T-helper 1 cell treated with Interleukin-12 subunit alpha and Interleukin-12 subunit beta and Interleukin-4 antibody, amounts not matched to agents 30 μg/mL and 1 μg/mL, for 36 hours (primary cell): ENCODE measurements at regions not wholly inside any gene's neighbourhood (a gene's known extent, or its start where the extent isn't known, plus 50 kb on each side); places are given as distances from the start of the nearest gene placed in this dataset.
A peak's percentile ranks its signal among the peaks of the same experiment; 100 is the strongest.

Source experiments
- H3K27ac Mint-ChIP-seq: one replicate; pipeline ENCODE4 v1.8.0; 2021; ENCODE audit warnings: mild to moderate bottlenecking, mixed read lengths
- H3K27me3 Mint-ChIP-seq: one replicate; pipeline ENCODE4 v1.8.0; 2021; ENCODE audit warnings: low read depth, mixed read lengths
- H3K36me3 Mint-ChIP-seq: one replicate; pipeline ENCODE4 v1.8.0; 2021; ENCODE audit warnings: low read depth, mixed read lengths
- H3K4me1 Mint-ChIP-seq: one replicate; pipeline ENCODE4 v1.8.0; 2021; ENCODE audit warnings: low read depth, mixed read lengths
- H3K4me3 Mint-ChIP-seq: one replicate; pipeline ENCODE4 v1.8.0; 2021; ENCODE audit warnings: mild to moderate bottlenecking, moderate library complexity, mixed read lengths
- H3K9me3 Mint-ChIP-seq: one replicate; pipeline ENCODE4 v1.8.0; 2021; ENCODE audit warnings: mixed read lengths

GRCh38 chr12:87756111-87756510, 273.1 kb downstream of the C12orf50 start:
- H3K27me3 Mint-ChIP-seq = no peaks in the 10 kb centered on the region

GRCh38 chr12:87728931-87729593, 300.1 kb downstream of the C12orf50 start:
- Mint-ChIP-seq H3K27me3 (no peaks in the 10 kb centered on the region), H3K27ac (no peak overlapping the region), H3K9me3 (peaks cover 3% of the 10 kb centered on the region), H3K36me3 (no peaks in the 10 kb centered on the region), H3K4me1 (no peaks in the 10 kb centered on the region), H3K4me3 (no peak overlapping the region)

More at GRCh38 chr12:87756111-87756510, 273.1 kb downstream of the C12orf50 start:
- Mint-ChIP-seq H3K36me3 (no peaks in the 10 kb centered on the region), H3K27ac (no peak overlapping the region), H3K4me1 (no peaks in the 10 kb centered on the region), H3K4me3 (no peak overlapping the region), H3K9me3 (peaks cover 5% of the 10 kb centered on the region)

GRCh38 chr12:87720967-87721366, 308.2 kb downstream of the C12orf50 start:
- Mint-ChIP-seq H3K27ac (no peak overlapping the region), H3K4me3 (no peak overlapping the region), H3K27me3 (no peaks in the 10 kb centered on the region), H3K36me3 (no peaks in the 10 kb centered on the region), H3K4me1 (no peaks in the 10 kb centered on the region), H3K9me3 (peaks cover 3% of the 10 kb centered on the region)

- Mint-ChIP-seq H3K27ac (no peak overlapping the region), H3K9me3 (peaks cover 18% of the 10 kb centered on the region), H3K4me1 (no peaks in the 10 kb centered on the region), H3K36me3 (no peaks in the 10 kb centered on the region), H3K27me3 (no peaks in the 10 kb centered on the region), H3K4me3 (no peak overlapping the region)
Observed at GRCh38 chr12:87704374-87704773, 324.8 kb downstream of the C12orf50 start.

GRCh38 chr12:87690236-87690810, 338.9 kb downstream of the C12orf50 start:
- H3K4me1 Mint-ChIP-seq = no peaks in the 10 kb centered on the region
- H3K9me3 Mint-ChIP-seq = peaks cover 3% of the 10 kb centered on the region
- no peak overlapping the region for H3K4me3 Mint-ChIP-seq
- no peak overlapping the region for H3K27ac Mint-ChIP-seq
- no peaks in the 10 kb centered on the region for H3K27me3 Mint-ChIP-seq
- no peaks in the 10 kb centered on the region for H3K36me3 Mint-ChIP-seq

GRCh38 chr12:87689196-87689595, 340.0 kb downstream of the C12orf50 start:
- no peak overlapping the region for H3K27ac Mint-ChIP-seq
- no peaks in the 10 kb centered on the region for H3K4me1 Mint-ChIP-seq
- H3K36me3 Mint-ChIP-seq = no peaks in the 10 kb centered on the region
- no peak overlapping the region for H3K4me3 Mint-ChIP-seq
- peaks cover 3% of the 10 kb centered on the region for H3K9me3 Mint-ChIP-seq
- no peaks in the 10 kb centered on the region for H3K27me3 Mint-ChIP-seq

GRCh38 chr12:87687362-87687761, 341.8 kb downstream of the C12orf50 start:
- H3K4me3 Mint-ChIP-seq = no peak overlapping the region
- H3K27ac Mint-ChIP-seq = no peak overlapping the region
- H3K4me1 Mint-ChIP-seq = no peaks in the 10 kb centered on the region
- H3K36me3 Mint-ChIP-seq = no peaks in the 10 kb centered on the region
- no peaks in the 10 kb centered on the region for H3K27me3 Mint-ChIP-seq
- no peaks in the 10 kb centered on the region for H3K9me3 Mint-ChIP-seq

- no peaks in the 10 kb centered on the region for H3K9me3 Mint-ChIP-seq
- no peak overlapping the region for H3K4me3 Mint-ChIP-seq
- H3K36me3 Mint-ChIP-seq = no peaks in the 10 kb centered on the region
- no peaks in the 10 kb centered on the region for H3K4me1 Mint-ChIP-seq
- H3K27me3 Mint-ChIP-seq = no peaks in the 10 kb centered on the region
- no peak overlapping the region for H3K27ac Mint-ChIP-seq
Observed at GRCh38 chr12:87685696-87686095, 343.5 kb downstream of the C12orf50 start.

GRCh38 chr12:87679251-87679650, 349.9 kb downstream of the C12orf50 start:
- Mint-ChIP-seq H3K4me1 (no peaks in the 10 kb centered on the region), H3K27ac (no peak overlapping the region), H3K27me3 (no peaks in the 10 kb centered on the region), H3K36me3 (no peaks in the 10 kb centered on the region), H3K4me3 (no peak overlapping the region), H3K9me3 (no peaks in the 10 kb centered on the region)

GRCh38 chr12:87678453-87678852, 350.7 kb downstream of the C12orf50 start:
- H3K4me1 Mint-ChIP-seq = no peaks in the 10 kb centered on the region
- H3K27me3 Mint-ChIP-seq = no peaks in the 10 kb centered on the region
- no peaks in the 10 kb centered on the region for H3K36me3 Mint-ChIP-seq
- no peak overlapping the region for H3K27ac Mint-ChIP-seq
- no peak overlapping the region for H3K4me3 Mint-ChIP-seq
- H3K9me3 Mint-ChIP-seq = no peaks in the 10 kb centered on the region

GRCh38 chr12:87676731-87677130, 352.5 kb downstream of the C12orf50 start:
- Mint-ChIP-seq H3K27me3 (no peaks in the 10 kb centered on the region), H3K27ac (no peak overlapping the region), H3K36me3 (no peaks in the 10 kb centered on the region), H3K4me1 (no peaks in the 10 kb centered on the region), H3K4me3 (no peak overlapping the region), H3K9me3 (no peaks in the 10 kb centered on the region)

- Mint-ChIP-seq H3K36me3 (no peaks in the 10 kb centered on the region), H3K4me1 (no peaks in the 10 kb centered on the region), H3K9me3 (no peaks in the 10 kb centered on the region), H3K27me3 (no peaks in the 10 kb centered on the region), H3K4me3 (no peak overlapping the region), H3K27ac (no peak overlapping the region)
Observed at GRCh38 chr12:87671757-87672156, 357.4 kb downstream of the C12orf50 start.

GRCh38 chr12:87670448-87670847, 358.8 kb downstream of the C12orf50 start:
- H3K4me3 Mint-ChIP-seq = no peak overlapping the region
- H3K9me3 Mint-ChIP-seq = no peaks in the 10 kb centered on the region
- H3K27me3 Mint-ChIP-seq = no peaks in the 10 kb centered on the region
- no peak overlapping the region for H3K27ac Mint-ChIP-seq
- H3K36me3 Mint-ChIP-seq = no peaks in the 10 kb centered on the region
- H3K4me1 Mint-ChIP-seq = no peaks in the 10 kb centered on the region

- no peaks in the 10 kb centered on the region for H3K27me3 Mint-ChIP-seq
- no peaks in the 10 kb centered on the region for H3K36me3 Mint-ChIP-seq
- H3K4me1 Mint-ChIP-seq = peaks cover 2% of the 10 kb centered on the region
- no peaks in the 10 kb centered on the region for H3K9me3 Mint-ChIP-seq
- no peak overlapping the region for H3K4me3 Mint-ChIP-seq
- H3K27ac Mint-ChIP-seq = no peak overlapping the region
Observed at GRCh38 chr12:87667378-87667777, 361.8 kb downstream of the C12orf50 start.

- H3K4me3 Mint-ChIP-seq = peak overlapping the region; percentile 19
Observed at GRCh38 chr12:87661786-87662377, 367.3 kb downstream of the C12orf50 start.

More at GRCh38 chr12:87661786-87662377, 367.3 kb downstream of the C12orf50 start:
- no peak overlapping the region for H3K27ac Mint-ChIP-seq
- no peaks in the 10 kb centered on the region for H3K27me3 Mint-ChIP-seq
- peaks cover 3% of the 10 kb centered on the region for H3K4me1 Mint-ChIP-seq
- H3K9me3 Mint-ChIP-seq = no peaks in the 10 kb centered on the region
- H3K36me3 Mint-ChIP-seq = no peaks in the 10 kb centered on the region
